ENCODE measurements at regions not wholly inside any gene's neighbourhood (a gene's known extent, or its start where the extent isn't known, plus 50 kb on each side); places are given as distances from the start of the nearest gene placed in this dataset.

DNA sequence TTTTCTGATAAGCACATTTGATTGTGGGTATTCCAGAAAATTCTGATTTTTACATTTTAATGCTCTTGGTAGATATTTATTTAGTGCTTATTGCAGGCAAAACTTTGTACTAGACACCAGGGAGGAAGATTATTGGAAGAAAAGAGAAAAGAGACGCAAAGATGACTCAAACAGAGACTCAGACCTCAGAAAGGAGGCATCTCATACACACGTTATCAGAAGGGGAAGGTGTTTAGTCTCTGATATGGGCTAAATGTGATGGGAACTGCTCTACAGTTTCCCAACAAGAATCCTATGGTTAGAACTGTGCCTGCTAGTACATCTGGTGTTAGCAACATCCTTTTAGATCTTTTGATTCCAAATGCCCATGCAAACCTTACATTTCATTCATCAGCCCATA is 245.6 kb downstream of the KLF5 start:
- TF ChIP-seq PPARA (CRISPR knock-in tag; IDR thresholded peaks at IDR 0.05; ENCODE audit: borderline replicate concordance): no peak
- no peak for TF ChIP-seq SNAI2 (CRISPR knock-in tag; IDR thresholded peaks at IDR 0.05)
- TF ChIP-seq BACH2 (CRISPR knock-in tag; IDR thresholded peaks at IDR 0.05; ENCODE audit: borderline replicate concordance): no peak
- no peak for TF ChIP-seq RARB (CRISPR knock-in tag; IDR thresholded peaks at IDR 0.05)
- TF ChIP-seq, protein P1, sequence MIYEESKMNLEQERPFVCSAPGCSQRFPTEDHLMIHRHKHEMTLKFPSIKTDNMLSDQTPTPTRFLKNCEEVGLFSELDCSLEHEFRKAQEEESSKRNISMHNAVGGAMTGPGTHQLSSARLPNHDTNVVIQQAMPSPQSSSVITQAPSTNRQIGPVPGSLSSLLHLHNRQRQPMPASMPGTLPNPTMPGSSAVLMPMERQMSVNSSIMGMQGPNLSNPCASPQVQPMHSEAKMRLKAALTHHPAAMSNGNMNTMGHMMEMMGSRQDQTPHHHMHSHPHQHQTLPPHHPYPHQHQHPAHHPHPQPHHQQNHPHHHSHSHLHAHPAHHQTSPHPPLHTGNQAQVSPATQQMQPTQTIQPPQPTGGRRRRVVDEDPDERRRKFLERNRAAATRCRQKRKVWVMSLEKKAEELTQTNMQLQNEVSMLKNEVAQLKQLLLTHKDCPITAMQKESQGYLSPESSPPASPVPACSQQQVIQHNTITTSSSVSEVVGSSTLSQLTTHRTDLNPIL (CRISPR knock-in tag; IDR thresholded peaks at IDR 0.05; ENCODE audit: low read depth): no peak
- no peak for TF ChIP-seq ZNF565 (CRISPR knock-in tag; conservative IDR thresholded peaks at IDR 0.05; ENCODE audit: low read depth)
- no peak for TF ChIP-seq ZFP3 (CRISPR knock-in tag; IDR thresholded peaks at IDR 0.05)
- TF ChIP-seq, protein P2, sequence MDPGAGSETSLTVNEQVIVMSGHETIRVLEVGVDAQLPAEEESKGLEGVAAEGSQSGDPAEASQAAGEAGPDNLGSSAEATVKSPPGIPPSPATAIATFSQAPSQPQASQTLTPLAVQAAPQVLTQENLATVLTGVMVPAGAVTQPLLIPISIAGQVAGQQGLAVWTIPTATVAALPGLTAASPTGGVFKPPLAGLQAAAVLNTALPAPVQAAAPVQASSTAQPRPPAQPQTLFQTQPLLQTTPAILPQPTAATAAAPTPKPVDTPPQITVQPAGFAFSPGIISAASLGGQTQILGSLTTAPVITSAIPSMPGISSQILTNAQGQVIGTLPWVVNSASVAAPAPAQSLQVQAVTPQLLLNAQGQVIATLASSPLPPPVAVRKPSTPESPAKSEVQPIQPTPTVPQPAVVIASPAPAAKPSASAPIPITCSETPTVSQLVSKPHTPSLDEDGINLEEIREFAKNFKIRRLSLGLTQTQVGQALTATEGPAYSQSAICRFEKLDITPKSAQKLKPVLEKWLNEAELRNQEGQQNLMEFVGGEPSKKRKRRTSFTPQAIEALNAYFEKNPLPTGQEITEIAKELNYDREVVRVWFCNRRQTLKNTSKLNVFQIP (CRISPR knock-in tag; IDR thresholded peaks at IDR 0.05; ENCODE audit: borderline replicate concordance, low read depth): no peak
